NCI-H128 (cell line): ENCODE measurements at regions not wholly inside any gene's neighbourhood (a gene's known extent, or its start where the extent isn't known, plus 50 kb on each side); places are given as distances from the start of the nearest gene placed in this dataset.

Source experiments
- DNase-seq: peaks from one replicate; lab custom pipeline; 2025; ENCODE audit not compliant: unreplicated experiment; lab: John Stamatoyannopoulos, UW

- DNase-seq: no peak
These were observed 635.1 kb upstream of the SLC39A10 start for GRCh38 chr2:195021711-195022507.

GRCh38 chr2:195018462-195018861 is 638.6 kb upstream of the SLC39A10 start:
- DNase-seq: no peak

- no peak for DNase-seq
These were observed 639.1 kb upstream of the SLC39A10 start for GRCh38 chr2:195017890-195018289.

- DNase-seq: no peak
These were observed 640.2 kb upstream of the SLC39A10 start for GRCh38 chr2:195016841-195017240.

- DNase-seq: no peak
These were observed 647.8 kb upstream of the SLC39A10 start for GRCh38 chr2:195009202-195009601.

GRCh38 chr2:195006856-195007255 is 650.2 kb upstream of the SLC39A10 start:
- no peak for DNase-seq

- DNase-seq: no peak
These were observed 653.0 kb upstream of the SLC39A10 start for GRCh38 chr2:195003881-195004471.

GRCh38 chr2:195001924-195002323 is 655.1 kb upstream of the SLC39A10 start:
- DNase-seq: no peak

- DNase-seq: no peak
These were observed 657.3 kb upstream of the SLC39A10 start for GRCh38 chr2:194999771-195000170.

- DNase-seq: no peak
These were observed 664.4 kb upstream of the SLC39A10 start for GRCh38 chr2:194992648-194993047.

- no peak for DNase-seq
These were observed 671.8 kb upstream of the SLC39A10 start for GRCh38 chr2:194985258-194985657.

GRCh38 chr2:194962254-194962653 is 694.8 kb upstream of the SLC39A10 start:
- no peak for DNase-seq

GRCh38 chr2:194954218-194954617 is 702.8 kb upstream of the SLC39A10 start:
- no peak for DNase-seq

- no peak for DNase-seq
These were observed 710.2 kb upstream of the SLC39A10 start for GRCh38 chr2:194946826-194947225.

GRCh38 chr2:194938066-194938465 is 719.0 kb upstream of the SLC39A10 start:
- no peak for DNase-seq

GRCh38 chr2:194927489-194927888 is 729.5 kb upstream of the SLC39A10 start:
- DNase-seq: no peak

GRCh38 chr2:194926873-194927272 is 730.2 kb upstream of the SLC39A10 start:
- no peak for DNase-seq

- no peak for DNase-seq
These were observed 731.3 kb upstream of the SLC39A10 start for GRCh38 chr2:194925742-194926141.

- DNase-seq: no peak
These were observed 739.5 kb upstream of the SLC39A10 start for GRCh38 chr2:194917519-194917918.

- DNase-seq: no peak
These were observed 741.5 kb upstream of the SLC39A10 start for GRCh38 chr2:194915485-194915884.

GRCh38 chr2:194907569-194907968 is 749.5 kb upstream of the SLC39A10 start:
- no peak for DNase-seq

- no peak for DNase-seq
These were observed 760.2 kb upstream of the SLC39A10 start for GRCh38 chr2:194896871-194897270.

GRCh38 chr2:194883711-194884110 is 773.3 kb upstream of the SLC39A10 start:
- DNase-seq: no peak
